Spleen (tissue), 7 donors: ENCODE measurements at regions not wholly inside any gene's neighbourhood (a gene's known extent, or its start where the extent isn't known, plus 50 kb on each side); places are given as distances from the start of the nearest gene placed in this dataset.

ENCODE experiments used
- POLR2A ChIP-seq, 3 donors: fragments of 450-650 bp; IDR thresholded peaks; one replicate each; pipeline ENCODE4 v1.5.1; 2017; ENCODE audit warnings: antibody characterized with exemption in 3 of 3, mild to moderate bottlenecking in 1 of 3
- TF ChIP-seq, protein P1 (sequence below), 11 experiments: fragments of 200-600 bp in 7 of 11; fragments of 450-650 bp in 4 of 11; sonication (generic) in 4 of 11; IDR thresholded peaks in 8 of 11; conservative IDR thresholded peaks in 3 of 11; 1 replicate in 7 of 11; 2 replicates in 4 of 11; pipeline versions ENCODE4 v1.4.0 to v1.8.0; 2016 to 2021; ENCODE audit warnings: antibody characterized with exemption in 11 of 11, inconsistent platforms in 4 of 11, mild to moderate bottlenecking in 1 of 11
- donor health status: DM: no; HTN: no; CAD: no; lungs with moderate emphysema.
- donor health status: DM: no; HTN: no; CAD: no.
- donor health status: DM: no; HTN: no; CAD: no.

- TF ChIP-seq, protein P1, sequence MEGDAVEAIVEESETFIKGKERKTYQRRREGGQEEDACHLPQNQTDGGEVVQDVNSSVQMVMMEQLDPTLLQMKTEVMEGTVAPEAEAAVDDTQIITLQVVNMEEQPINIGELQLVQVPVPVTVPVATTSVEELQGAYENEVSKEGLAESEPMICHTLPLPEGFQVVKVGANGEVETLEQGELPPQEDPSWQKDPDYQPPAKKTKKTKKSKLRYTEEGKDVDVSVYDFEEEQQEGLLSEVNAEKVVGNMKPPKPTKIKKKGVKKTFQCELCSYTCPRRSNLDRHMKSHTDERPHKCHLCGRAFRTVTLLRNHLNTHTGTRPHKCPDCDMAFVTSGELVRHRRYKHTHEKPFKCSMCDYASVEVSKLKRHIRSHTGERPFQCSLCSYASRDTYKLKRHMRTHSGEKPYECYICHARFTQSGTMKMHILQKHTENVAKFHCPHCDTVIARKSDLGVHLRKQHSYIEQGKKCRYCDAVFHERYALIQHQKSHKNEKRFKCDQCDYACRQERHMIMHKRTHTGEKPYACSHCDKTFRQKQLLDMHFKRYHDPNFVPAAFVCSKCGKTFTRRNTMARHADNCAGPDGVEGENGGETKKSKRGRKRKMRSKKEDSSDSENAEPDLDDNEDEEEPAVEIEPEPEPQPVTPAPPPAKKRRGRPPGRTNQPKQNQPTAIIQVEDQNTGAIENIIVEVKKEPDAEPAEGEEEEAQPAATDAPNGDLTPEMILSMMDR (IDR thresholded peaks at IDR 0.05 in 8 of 11, conservative IDR thresholded peaks at IDR 0.05 in 3 of 11) = no peak
- TF ChIP-seq POLR2A (IDR thresholded peaks at IDR 0.05) = no peak
These were observed 825.0 kb downstream of the NLGN4Y start for GRCh38 chrY:15349351-15349750.
